HUDEP-2 (cell line): ENCODE measurements at regions not wholly inside any gene's neighbourhood (a gene's known extent, or its start where the extent isn't known, plus 50 kb on each side); places are given as distances from the start of the nearest gene placed in this dataset.
"Not testable (repeated sequence)": the region's sequence is repeated elsewhere in the genome, so short reads cannot be mapped to it uniquely, and the experiment has no call there.

Experiments
- DNase-seq, 76 experiments: peaks; one replicate each; lab custom pipeline; 2025; ENCODE audit not compliant: unreplicated experiment in 76 of 76; lab: John Stamatoyannopoulos, UW

DNA sequence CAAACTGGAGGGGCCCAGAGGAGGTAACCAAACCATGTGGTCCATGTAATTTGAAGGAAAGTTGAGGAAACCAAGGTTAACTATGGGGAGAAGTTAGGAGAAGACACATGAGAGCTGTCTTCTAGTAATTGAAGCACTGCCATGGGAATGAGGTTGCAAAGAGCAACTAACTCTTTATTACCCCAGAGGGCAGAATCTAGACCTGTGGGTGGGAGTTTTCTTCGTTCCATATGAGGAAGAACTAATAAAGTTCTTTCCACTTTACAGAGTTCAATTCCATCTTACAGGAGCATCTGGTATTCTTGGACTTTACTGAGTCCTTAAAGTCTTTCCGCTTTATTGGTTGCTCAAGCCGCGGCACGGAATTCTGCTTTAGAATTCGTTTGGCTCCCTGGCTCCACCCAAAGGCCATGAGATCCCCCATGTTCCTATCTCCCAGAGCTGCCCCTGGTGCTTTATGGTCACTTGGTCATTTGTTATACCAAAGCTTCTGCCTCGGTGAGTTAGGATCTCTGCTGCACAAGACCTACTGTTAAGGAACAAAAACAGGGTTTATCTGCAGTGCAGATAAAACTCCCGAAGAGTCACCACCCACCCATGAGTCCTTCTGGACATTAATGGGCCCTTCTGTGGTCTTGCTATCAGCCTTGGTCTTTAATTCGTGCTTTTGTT, 89.5 kb upstream of the UMPS start:
- no peak for DNase-seq

DNA sequence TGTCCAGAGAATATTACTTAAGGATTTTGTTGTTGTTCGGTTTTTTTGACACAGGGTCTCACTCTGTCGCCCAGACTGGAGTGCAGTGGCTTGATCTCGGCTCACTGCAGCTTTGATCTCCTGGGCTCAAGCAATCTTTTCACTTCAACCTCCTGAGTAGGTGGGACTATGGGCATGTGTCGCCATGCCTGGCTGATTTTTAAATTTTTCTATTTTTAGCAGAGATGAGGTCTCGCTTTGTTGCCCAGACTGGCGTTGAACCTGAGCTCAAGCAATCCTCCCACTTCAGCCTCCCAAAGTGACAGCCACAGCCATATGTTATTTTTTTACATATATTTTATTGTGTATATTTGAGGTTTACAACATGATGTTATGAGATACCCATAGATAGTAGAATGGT, 86.8 kb upstream of the UMPS start:
- DNase-seq: no peak

DNA sequence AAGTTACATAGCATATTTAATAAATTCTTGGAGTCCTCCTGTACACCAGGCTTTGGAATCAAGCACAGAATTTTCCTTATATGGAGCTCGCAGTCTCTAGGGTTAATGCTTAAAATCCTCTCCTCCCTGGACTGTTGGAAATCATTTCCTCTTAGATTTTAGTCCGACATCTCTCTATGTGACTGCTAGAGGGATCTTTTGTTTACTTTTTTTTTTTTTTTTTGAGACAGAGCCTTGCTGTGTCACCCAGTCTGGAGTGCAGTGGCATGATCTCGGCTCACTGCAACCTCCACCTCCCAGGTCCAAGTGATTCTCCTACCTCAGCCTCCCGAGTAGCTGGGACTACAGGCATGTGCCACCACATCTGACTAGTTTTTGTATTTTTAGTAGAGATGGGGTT, 84.1 kb upstream of the UMPS start:
- not testable (repeated sequence) for DNase-seq

DNA sequence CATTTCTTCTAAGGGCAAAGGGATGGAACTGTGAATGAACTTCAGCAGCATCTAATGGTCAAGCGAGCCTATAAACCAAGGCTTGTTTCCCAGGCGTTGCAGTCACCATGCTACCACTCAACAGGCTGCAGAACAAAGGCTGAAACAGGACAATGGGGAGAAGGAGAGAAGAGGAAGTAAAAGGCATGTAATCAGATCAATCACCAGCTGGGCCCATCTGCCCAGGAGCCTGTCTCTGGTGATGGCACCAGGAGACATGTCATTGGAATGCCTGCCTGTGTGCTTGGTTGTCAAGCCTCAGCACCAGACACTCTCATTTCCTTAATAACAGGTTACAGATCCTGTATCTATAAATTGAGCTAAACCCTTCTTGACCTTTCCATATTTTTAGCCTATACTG, 81.7 kb upstream of the UMPS start:
- no peak for DNase-seq

DNA sequence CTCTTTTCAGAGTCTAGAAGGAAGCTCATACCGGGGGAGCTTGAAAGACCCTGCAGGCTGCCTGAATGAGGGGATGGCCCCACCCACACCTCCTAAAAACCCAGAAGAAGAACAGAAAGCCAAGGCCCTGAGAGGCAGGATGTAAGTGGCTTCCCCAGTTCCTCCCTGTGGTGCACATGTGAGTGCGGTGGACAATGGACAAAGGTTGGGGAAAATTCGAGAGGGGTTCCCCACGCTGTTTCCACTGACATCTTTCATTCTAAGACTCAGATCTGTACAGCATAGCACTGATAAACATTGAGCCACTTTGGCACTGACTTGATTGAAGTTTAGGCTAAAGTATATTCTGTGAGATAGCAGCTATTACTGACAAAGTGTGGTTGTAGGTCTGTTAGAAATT, 79.5 kb upstream of the UMPS start:
- no peak for DNase-seq

DNA sequence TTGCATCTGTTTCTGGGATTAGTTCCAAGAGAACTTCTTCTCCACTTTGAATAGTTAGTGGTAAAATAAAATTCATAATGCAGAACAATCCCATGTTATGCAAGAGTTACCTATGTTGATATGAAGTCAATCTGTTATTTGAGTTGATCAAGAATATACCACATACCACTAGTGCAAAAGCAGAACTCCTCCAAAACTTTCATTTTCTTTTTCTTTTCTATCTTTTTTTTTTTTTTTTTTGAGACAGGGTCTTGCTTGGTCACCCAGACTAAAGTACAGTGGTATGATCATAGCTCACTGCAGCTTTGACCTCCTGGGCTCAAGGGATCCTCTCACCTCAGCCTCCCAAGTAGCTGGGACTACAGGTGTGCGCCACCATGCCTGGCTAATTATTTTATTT, 78.8 kb upstream of the UMPS start:
- DNase-seq: not testable (repeated sequence)

DNA sequence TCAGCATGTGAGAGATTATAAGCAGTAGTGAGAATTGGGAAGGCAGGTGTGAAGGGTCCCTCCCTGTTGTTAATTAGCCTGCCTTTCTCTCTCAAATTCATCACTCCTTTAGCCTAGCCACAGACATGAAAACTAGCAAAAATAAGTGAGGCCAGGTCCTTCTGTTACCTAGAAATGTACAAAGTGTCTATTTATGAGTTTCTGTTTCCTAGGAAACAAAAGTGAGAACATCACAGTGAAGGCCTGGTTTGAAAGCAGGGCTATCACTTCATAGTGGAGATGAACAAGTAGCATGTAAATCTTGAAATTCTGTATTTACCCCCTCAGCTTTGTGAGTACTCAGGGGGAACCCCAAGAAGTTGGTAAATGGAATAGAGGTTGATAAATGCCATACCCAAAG, 78.2 kb upstream of the UMPS start:
- no peak for DNase-seq

DNA sequence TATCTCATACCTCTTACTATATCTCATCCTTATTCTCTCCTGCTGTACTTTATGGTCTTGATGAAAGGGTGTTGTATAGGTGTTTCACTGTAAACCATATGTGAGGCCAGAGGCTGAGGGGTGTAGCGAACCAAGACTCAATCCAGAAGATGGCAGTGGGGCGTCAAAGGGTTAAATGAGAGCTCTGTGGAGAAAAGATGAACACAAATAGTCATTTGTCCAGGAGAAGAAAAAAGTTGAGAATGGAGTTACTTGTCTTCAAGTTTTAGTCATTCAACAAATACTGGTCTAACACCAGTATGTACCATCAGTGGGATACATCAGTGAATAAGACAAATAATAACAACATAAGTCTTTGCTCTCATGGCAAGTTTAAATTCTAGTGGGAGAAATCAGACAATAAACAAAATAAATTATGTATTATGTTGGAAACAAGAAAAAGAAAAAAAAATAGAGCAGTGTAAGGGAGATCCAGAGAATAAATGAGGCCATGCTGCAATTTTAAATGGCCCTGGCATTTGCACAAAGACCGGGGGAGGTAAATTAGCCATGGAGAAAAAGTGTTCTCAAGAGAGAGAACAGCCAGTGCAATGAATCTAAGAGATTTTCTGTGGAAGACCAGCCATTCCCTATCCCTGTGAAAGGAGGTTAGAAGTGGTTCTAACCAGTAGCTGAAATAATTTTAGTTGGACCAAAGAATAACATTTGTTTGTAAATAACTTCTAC, 77.0 kb upstream of the UMPS start:
- DNase-seq: no peak

DNA sequence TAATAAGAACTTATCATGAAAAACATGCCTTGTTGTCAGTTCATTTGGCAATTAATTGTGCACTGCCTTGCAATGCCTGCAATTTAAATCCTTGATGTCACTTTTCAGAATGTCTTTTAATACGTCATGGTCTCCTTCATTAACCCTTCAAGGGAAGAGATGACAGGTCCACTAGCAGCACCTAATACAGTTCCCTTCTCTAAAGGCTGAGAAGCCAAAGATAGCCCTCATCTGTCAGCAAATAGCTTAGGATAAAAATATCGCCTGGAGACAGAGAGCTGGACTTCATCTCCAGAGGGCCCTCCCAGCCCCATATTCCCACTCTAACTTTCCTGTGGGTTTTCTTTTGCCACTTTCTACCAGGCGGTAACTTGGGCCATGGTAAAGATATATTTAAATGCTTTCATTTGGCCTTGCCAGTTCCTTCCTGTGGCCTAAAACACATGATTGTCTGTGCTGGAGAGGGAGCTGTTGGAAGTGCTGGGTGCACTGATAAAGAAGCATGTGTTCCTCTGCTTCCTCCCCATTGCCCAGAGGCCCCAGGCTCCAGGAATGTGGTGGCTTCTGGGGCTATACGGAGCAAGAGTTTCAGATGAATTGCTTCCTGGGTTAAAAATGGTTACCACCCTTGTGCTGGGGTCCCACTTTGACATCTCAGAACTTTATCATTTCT, 76.3 kb upstream of the UMPS start:
- DNase-seq: no peak

DNA sequence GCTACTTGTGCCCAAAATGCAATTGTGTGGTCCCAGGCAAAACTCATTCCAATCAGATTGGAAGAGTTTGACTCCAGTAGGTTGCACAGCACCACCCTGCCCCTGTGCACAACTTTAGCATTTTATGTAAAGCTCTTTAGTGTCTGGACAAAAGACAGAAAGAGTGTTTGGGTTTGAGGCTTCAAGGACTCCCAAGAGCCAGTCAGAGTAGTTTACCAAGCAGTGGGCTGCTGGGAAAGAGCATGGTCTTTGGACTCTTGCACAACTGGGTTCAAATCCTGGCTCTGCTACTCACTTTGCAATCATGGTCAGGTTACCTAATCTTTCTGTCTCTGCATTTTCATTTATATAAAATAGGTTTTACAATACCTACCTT, 75.8 kb upstream of the UMPS start:
- no peak for DNase-seq

DNA sequence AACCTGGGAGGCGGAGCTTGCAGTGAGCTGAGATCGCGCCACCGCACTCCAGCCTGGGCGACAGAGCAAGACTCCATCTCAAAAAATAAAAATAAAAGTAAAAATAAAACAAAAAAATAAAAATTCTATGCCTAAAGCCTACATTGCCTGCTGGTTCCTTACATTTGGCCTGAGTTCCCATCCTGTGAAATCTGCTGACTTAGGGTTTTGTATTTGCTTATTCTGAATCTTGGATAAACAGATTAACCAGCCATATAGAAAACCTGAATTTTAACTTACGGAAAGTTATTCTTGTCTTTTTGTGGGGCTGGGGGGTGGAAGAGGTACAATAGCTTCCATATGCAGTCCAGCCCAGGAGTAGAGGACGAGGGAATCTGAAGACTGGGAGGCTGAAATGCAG, 73.7 kb upstream of the UMPS start:
- DNase-seq: no peak

DNA sequence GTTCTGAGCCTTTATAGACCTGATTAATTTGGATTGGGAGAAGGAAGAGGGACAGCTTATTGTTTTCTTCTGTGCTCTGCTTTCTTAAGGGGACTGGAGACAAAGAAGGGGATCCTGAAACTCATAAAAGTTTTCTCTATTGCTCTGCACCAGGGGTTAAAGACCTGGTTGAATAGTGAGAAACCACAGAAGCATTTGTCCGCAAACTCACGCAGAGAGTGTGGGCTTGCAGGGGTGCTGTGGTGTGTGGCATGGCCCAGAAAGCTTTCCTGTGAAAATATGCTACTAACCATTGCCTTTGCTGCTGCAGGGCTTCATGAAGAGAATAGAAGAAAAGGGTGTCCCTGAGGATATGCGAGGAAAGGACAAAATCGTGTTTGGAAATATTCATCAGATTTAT, 73.1 kb upstream of the UMPS start:
- DNase-seq: no peak

DNA sequence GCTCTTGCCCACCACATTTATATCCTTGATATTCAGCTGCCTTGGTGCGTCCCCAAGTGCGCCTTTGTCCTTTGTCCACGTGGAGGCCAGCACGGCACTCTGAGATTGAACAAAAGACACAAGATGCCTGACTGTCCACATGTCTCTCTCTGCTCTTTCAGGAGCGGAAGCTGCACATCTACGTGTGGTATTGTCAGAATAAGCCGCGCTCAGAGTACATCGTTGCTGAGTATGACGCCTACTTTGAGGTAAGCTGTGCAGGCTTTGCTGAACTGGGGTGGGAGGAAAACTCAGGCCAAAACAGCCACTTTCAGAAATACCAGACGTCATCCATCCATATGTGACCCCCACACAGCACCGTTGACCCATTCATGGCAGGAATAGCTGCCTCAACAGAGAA, 72.0 kb upstream of the UMPS start:
- no peak for DNase-seq

DNA sequence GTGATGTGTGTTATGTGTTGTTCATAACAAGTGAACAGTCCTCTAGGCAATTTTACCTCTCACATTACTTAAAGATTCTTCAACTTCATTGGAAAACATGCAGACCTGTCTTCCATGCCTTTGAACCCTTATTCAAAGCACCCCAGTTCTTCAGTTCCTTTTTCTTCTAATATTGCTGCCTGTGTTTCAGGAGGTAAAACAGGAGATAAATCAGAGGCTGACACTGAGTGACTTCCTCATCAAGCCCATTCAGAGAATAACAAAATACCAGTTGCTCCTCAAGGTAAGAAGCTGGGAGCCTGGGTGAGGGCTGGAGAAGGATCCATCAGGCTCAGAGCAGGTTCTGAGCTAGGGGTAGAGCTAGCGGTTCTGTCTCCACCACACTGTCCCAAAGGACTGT, 71.1 kb upstream of the UMPS start:
- DNase-seq: no peak

DNA sequence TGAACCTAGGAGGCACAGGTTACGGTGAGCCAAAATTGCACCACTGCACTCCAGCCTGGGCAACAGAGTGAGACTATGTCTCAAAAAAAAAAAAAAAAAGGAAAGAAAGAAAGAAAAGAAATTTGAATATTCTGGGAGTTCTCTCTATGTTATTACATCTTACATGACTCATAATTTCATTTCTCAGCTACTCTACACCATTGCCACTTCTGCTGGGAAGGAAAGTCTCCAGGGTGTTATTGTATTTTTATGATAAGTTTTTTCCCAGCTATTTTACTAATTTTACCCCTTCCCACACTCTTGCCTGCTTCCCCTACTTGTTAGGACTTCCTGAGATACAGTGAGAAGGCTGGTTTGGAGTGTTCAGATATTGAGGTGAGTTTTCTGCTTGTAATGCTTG, 69.7 kb upstream of the UMPS start:
- no peak for DNase-seq

DNA sequence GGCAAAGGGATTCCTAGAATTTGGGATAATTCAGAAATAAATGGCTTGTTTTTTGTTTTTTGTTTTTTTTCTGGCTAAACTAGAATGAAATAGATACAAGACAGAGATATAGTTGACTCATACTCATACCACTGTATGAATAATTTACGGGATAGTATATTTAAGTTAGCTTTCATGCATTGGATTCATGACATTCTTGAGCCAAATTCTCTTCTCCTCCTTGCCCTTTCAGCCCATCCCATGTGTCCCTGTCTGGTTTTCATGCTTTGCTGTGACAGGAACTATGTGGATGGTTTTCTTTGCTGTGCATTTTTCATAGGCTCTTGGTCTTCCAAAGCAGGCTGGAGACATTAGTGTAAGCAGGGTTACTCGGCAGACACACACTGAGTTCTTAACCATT, 66.6 kb upstream of the UMPS start:
- no peak for DNase-seq

DNA sequence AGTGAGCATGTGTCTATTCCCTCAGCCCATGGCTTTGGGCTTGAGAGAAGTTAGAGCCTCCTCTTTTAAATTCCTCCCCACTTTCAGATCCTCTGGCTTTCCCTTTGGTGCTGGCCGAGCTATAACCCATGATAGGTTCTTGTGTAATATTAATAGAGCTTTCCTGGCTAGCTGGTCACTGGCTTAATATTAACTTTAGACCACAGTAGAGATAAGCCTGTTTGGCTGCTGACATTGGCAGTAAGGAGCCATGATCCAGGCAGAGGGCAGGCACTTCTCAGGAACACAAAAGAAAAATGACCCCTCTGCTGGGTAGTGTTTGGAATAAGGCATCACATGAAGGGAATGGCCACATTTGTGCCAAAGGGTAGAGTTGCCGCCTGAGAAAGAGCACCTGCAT, 65.4 kb upstream of the UMPS start:
- DNase-seq: no peak

DNA sequence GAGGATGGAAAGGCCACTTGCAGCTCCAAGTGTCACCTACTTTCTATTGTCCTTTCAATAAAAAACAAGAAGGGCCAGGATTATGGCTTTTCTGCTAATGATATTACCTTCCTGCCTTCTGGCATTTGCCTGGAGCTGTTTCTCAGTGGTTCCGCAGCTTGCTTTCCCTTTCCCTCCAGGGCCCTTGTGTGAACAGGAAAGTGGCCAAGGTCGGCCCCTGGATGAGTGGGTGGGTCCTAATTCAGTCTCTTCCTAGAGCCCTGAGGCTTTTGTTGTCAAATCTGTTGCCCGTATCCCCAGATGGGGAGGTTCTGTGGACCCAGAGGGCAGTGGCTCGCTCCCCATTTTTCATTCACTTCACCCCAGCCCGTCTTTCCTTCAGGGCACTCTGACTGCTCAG, 64.2 kb upstream of the UMPS start:
- no peak for DNase-seq

DNA sequence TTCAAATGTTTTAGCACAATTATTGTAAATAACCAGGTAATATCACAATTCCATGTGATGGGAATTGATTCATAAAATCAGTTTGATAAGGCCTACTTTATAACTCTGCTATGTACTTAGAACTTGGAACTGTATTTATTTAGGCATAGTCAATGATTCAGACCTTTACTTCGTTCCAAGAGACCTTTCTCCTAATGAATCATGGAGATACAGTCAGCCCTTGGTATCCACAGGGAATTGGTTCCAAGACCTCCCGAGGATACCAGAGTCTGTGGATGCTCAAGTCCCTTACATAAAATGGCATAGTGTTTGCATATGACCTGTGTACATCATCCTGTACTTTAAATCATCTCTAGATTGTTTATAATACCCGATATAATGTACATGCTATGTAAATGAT, 60.8 kb upstream of the UMPS start:
- no peak for DNase-seq

DNA sequence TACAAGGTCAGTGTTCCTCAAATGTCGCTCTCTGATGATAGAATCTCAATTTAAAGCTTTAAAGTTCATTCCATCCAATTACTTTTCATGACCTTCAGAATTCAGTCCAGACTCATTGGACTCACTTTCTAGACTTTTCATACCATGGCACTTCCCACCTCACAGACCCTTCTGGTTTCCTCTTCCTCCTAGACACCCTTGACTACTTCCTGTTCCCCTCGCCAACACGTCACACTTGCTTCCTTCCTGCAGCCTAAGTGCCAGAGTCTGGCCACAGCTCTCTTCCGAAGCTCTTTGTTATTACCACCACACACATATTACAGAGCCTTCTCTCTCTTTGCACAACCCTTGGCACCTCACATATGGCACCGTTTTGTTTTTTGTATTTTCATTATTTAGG, 59.1 kb upstream of the UMPS start:
- DNase-seq: no peak

DNA sequence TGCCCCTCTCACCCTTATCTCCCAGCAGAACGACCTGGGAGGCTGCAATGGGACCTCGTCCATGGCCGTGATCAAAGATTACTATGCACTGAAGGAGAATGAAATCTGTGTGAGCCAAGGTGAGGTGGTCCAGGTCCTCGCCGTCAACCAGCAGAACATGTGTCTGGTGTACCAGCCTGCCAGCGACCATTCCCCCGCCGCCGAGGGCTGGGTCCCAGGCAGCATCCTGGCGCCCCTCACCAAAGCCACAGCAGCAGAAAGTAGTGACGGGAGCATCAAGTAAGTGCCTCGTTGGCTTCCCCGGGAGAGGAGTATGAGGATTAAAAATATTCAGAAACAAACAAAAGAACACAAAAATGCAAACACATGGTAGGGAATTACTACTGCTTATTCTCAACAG, 55.9 kb upstream of the UMPS start:
- no peak for DNase-seq

DNA sequence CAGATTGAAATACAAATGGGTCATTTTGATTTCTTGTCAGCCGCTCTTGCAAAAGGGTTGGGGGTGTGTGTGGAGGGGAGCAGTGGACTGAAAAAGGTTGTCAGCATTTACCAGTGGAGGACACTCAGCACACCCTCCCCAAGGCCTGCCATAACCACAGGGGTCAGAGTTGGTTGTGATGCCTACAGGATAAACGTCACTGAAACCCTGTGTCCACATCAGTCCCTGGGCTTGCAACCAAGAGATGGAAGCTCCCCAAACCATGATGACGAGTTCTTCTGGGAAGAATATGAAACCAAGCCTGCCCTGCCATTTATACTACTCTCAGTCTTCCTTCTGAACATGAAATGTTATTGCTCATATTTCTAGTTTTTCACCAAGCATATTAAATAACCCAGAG, 54.0 kb upstream of the UMPS start:
- no peak for DNase-seq
